HG03066 (cell line): ENCODE measurements at regions not wholly inside any gene's neighbourhood (a gene's known extent, or its start where the extent isn't known, plus 50 kb on each side); places are given as distances from the start of the nearest gene placed in this dataset.
"Not testable (repeated sequence)": the region's sequence is repeated elsewhere in the genome, so short reads cannot be mapped to it uniquely, and the experiment has no call there.

Experiments used
- ATAC-seq: cut with Tn5 transposase; IDR thresholded peaks from one replicate; pipeline ENCODE4 v1.9.1; 2021; ENCODE audit warnings: low read depth; ENCODE audit not compliant: unreplicated experiment

DNA sequence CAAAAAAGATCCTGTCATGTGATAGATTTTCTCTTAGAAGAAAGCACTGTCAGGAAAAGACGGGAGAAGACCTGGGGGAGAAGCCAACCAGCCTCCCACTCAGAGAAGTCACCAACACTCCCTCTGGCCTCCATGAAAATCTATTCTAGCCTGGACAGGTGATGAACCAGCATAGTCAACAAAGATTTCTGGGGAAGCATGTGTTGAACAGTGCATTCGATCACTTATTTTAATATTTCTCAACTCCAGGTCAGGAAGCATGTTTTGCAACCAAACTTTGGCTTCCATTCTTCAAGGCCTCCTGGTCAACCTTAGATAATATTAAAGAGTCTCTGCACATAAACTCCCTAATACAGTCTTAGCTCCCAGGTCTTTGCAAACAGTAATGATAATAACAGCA, 74.7 kb upstream of the ERCC4 start:
- no peak for ATAC-seq

DNA sequence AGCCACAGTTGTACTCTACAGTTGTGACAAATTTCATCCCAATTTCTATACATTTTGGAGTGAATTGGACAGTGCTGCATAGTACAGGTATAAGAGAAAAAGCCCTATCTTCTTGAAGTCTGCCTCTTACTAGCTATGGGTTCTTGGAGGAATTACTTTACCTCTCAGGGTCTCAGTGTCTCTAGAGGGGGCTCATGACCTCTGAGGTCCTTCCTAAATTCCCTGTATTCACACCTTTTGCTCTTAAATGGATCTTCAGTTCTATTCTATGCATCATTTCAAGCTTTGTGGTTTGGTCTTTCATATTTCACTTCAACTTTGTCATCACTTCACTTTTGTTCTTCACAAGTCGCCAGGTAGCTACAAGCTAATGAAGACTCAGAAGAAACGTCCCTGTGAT, 71.2 kb upstream of the ERCC4 start:
- ATAC-seq: no peak

DNA sequence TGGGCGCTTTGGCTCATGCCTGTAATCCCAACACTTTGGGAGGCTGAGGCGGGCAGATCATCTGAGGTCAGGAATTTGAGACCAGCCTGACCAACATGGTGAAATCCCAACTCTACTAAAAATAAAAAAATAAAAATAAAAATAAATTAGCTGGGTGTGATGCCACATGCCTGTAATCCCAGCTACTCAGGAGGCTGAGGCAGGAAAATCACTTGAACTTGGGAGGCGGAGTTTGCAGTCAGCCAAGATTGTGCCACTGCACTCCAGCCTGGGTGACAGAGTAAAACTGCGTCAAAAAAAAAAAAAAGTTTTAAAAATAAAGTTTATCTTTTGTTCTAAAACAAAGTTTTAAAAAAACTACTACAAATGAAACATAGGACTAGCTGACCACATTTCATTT, 69.8 kb upstream of the ERCC4 start:
- ATAC-seq: not testable (repeated sequence)

DNA sequence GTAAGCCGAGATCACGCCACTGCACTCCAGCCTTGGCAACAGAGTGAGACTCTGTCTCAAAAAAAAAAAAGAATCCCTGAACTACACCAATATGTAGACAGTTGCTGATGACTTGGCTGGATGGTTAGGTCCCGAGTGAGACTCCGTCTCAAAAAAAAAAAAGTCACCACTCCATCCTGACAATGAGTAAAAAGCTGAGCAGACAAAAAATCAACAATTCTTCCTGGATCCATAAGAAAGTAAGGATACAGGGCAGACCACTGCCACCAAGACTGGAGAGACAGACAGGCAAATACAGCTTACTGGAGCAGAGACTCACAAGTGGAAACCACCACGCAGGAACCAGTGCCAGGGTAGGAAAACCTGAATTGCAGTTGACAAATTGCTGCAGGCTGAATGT, 67.1 kb upstream of the ERCC4 start:
- ATAC-seq: no peak

DNA sequence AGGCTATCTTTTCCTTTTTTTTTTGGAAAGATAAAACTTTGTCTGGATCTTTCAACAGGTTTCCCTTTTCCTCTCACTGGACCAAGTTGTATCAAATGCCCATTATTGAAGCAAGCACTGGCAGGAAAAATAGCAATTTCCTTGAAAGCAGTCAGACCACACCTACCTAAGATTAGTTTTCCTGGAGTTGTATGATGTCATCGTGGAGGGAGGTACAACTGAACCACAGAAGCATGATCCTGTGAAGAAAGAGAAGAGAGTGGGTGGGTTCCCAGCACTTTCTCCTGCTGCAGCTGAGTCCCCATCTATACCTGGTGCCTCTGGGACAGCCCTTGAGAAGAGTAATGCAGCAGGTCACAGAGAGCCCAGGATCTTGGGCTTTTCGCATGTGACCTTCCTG, 63.6 kb upstream of the ERCC4 start:
- ATAC-seq: no peak

DNA sequence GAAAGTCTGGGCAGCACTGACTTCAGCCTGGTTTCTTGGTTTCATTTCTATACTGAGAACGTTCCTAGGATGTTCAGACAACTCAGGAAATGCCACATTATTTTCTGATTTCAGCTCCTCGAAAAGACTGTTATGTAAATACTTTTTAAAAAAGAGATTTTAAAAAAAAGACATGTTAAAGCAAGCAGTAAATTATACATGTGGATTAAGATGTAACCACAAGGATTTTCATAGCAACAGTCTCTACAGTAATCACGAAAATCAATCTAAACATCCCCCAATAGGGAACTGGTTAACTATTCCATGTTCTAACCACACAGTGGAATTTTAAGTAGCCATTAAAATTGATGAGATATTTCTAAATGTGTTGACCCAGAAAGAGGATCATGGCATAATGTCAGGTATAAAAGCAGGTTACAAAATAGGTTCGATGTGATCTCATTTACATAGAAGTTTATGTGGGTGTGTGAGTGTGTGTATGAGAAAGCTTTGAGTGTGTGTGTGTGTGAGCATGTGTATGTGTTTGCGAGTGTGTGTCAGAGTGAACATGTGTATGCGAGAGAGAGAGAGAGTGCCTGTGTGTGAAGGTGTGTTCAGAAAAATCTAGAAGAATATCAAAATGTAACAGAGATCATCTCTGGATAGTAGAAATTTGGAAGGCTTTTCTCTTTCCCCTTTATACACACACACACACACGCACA, 63.0 kb upstream of the ERCC4 start:
- ATAC-seq: no peak

DNA sequence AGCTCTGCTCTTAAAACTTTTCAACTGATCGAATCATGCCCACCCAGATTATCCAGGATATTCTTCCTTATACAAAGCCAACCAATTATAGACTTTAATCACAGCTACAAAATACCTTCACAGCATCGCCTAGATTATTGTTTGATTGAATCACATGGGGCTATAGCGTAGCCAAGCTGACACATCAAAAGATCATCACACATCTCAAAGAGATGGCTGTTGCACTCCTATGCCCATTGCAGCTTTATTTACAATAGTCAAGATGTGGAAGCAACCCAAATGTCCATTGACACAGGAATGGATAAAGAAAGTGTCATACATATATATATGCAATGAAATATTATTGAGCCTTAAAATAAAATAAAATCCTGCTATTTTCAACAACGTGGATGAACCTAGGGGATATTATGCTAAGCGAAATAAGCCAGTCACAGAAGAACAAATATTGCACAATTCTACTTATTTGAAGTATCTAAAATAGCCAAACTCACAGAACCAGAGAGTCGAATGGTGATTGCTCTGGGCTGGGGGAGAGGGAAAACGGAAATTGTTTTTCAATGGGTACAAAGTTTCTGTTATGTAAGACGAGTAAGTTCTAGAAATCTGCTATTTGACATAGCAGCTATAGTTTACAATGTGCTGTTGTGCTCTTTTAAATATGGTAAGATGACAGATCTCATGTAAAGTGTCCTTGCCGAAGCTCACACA, 60.9 kb upstream of the ERCC4 start:
- ATAC-seq: no peak

DNA sequence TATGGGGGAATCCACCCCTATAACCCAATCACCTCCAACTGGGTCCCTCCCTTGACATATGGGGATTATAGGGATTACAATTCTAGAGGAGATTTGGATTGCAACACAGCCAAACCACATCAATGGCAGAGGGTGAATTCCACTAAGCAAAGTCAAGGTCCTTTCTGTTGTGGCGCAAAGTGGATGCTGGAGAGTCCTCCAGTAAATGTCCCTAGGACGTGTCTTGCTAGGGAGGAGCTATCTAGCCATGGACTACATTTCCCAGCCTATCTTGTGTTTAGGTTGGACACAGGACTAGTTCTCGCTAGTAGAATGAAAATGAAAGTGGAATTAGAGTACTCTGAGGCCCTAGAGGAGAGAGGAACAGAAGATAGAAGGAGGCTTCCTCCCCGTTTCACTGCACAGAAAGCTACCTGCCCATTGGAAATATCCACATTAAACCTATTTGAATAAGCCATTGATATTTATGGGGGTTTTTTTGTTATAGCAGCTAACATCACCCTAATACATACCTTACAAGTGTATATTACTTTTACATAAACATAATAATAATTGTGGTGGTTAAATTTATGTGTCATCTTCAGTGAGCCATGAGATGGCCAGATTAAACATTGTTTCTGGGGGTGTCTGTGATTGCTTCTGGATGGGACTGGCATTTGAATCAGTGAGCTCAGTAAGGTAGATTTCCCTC, 56.7 kb upstream of the ERCC4 start:
- no peak for ATAC-seq

DNA sequence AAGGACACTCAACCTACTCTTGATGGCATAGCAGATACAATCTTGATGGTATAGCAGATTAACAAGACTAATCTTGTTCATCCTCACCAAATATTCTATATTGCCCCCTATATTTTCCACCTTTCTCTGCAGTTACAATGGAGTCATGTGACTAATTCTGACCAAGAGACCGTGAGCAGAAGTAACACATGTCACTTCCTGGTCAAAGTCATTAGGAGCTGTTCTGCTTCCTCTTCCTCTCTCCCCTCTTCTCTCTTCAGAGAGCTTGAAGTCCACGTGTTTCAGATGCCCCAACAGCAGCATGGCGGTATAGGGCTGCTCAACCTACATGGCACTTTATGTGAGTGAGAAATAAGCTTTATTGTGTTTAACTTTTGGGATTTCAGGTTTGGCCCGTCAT, 55.3 kb upstream of the ERCC4 start:
- no peak for ATAC-seq

DNA sequence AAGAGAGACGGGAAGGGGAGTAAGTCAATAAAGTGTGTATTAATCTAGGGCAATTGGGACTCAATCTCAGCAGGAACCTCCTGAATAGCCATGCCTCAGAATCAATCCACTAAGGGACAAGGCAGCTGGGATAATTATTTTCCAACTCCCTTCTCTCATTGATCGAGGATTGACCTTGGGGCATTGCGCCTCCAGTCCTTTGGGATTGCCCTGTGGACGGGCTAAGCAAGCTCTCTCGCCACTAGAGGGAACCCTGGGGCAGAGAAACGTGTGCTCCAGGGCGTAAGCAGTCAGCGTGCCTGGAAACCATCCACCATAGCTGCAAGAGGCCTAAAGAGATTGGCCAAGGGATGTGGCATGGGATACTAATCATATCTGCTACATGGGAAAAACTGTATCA, 53.9 kb upstream of the ERCC4 start:
- no peak for ATAC-seq
